PC-3 (cell line): ENCODE measurements at regions not wholly inside any gene's neighbourhood (a gene's known extent, or its start where the extent isn't known, plus 50 kb on each side); places are given as distances from the start of the nearest gene placed in this dataset.
A peak's percentile ranks its signal among the peaks of the same experiment; 100 is the strongest.

ENCODE experiments used
- ATAC-seq: fragments of 200-7000 bp; cut with Tn5 transposase; 2 replicates; pipeline ENCODE4 v1.9.1; 2020; ENCODE audit warnings: mild to moderate bottlenecking, moderate library complexity
- BruUV-seq: library from RNA; stranded (reverse); fragments of 400-500 nt; replicated peaks from 2 replicates; lab custom pipeline; 2021; lab: Mats Ljungman, UMichigan
- CTCF ChIA-PET: fragments of 300-600 bp; sonication (Branson Sonifier 250); formaldehyde crosslinking; loops from one replicate; lab custom pipeline; 2022; ENCODE audit warnings: antibody characterized with exemption; lab: Charles Lee
- POLR2A ChIA-PET: fragments of 300-600 bp; sonication (Branson Sonifier 250); formaldehyde crosslinking; loops from one replicate; lab custom pipeline; 2022; ENCODE audit warnings: antibody characterized with exemption; ENCODE audit not compliant: unreplicated experiment; lab: Charles Lee
- DNase-seq: peaks from one replicate; pipeline ENCODE4 v3.0.0-alpha.2; 2015
- H2AFZ ChIP-seq: fragments of 300-600 bp; sonication (generic); 2 replicates; pipeline ENCODE4 v1.6.0; 2016; ENCODE audit warnings: antibody characterized with exemption, low read length
- H3F3A ChIP-seq: fragments of 300-600 bp; sonication (generic); one replicate; pipeline ENCODE4 v1.6.0; 2017; ENCODE audit warnings: antibody characterized with exemption, low read length, control low read depth, mild to moderate bottlenecking; ENCODE audit not compliant: unreplicated experiment
- H3K27ac ChIP-seq: fragments of 300-600 bp; sonication (generic); 2 replicates; pipeline ENCODE4 v1.5.1; 2016; ENCODE audit warnings: mild to moderate bottlenecking, low read length
- H3K27me3 ChIP-seq: fragments of 300-600 bp; sonication (generic); 2 replicates; pipeline ENCODE4 v1.6.1; 2016; ENCODE audit warnings: low read length, mixed read lengths
- H3K36me3 ChIP-seq: fragments of 300-600 bp; sonication (generic); 2 replicates; pipeline ENCODE4 v1.6.1; 2016; ENCODE audit warnings: low read depth, mixed run types, low read length, mixed read lengths
- H3K4me1 ChIP-seq: fragments of 300-600 bp; sonication (generic); 2 replicates; pipeline ENCODE4 v1.5.1; 2016; ENCODE audit warnings: low read length; ENCODE audit not compliant: insufficient read depth
- H3K4me2 ChIP-seq: fragments of 300-600 bp; sonication (generic); 2 replicates; pipeline ENCODE4 v1.6.0; 2016; ENCODE audit warnings: low read length
- H3K4me3 ChIP-seq: fragments of 300-600 bp; sonication (generic); 2 replicates; pipeline ENCODE4 v1.5.1; 2016; ENCODE audit warnings: mild to moderate bottlenecking, low read length, mixed read lengths
- H3K79me2 ChIP-seq: fragments of 300-600 bp; sonication (generic); 2 replicates; pipeline ENCODE4 v1.6.1; 2017; ENCODE audit warnings: low read length, mixed read lengths
- H3K9ac ChIP-seq: fragments of 300-600 bp; sonication (generic); 2 replicates; pipeline ENCODE4 v1.6.0; 2016; ENCODE audit warnings: mild to moderate bottlenecking, low read length
- H3K9me2 ChIP-seq: fragments of 300-600 bp; sonication (generic); replicated peaks from 2 replicates; pipeline ENCODE4 v1.6.1; 2016; ENCODE audit warnings: mixed run types, low read length, mixed read lengths
- H3K9me3 ChIP-seq: fragments of 300-600 bp; sonication (generic); 2 replicates; pipeline ENCODE4 v1.6.1; 2016; ENCODE audit warnings: low read length, mixed read lengths
- H4K20me1 ChIP-seq: fragments of 300-600 bp; sonication (generic); 2 replicates; pipeline ENCODE4 v1.6.1; 2016; ENCODE audit warnings: low read length, mixed read lengths
- CTCF ChIP-seq: fragments of 300-600 bp; sonication (generic); conservative IDR thresholded peaks from 2 replicates; pipeline ENCODE4 v1.5.1; 2017; ENCODE audit warnings: antibody characterized with exemption, low read depth, mild to moderate bottlenecking, low read length
- EZH2 ChIP-seq: fragments of 300-600 bp; sonication (generic); IDR thresholded peaks from one replicate; pipeline ENCODE4 v1.6.1; 2017; ENCODE audit warnings: antibody characterized with exemption, mild to moderate bottlenecking, low read length; ENCODE audit not compliant: unreplicated experiment
- EZH2phosphoT487 ChIP-seq: fragments of 300-600 bp; sonication (generic); IDR thresholded peaks from 2 replicates; pipeline ENCODE4 v1.6.1; 2018; ENCODE audit warnings: mild to moderate bottlenecking, antibody characterized with exemption, low read length, borderline replicate concordance
- intact Hi-C: fragments of 100-400 bp; cut with micrococcal nuclease; formaldehyde crosslinking; loops from 2 replicates; pipeline ENCODE4 v1.9.0; 2023

- Histone ChIP-seq H2AFZ (no peak overlapping the region), H3K4me1 (no peaks in the 10 kb centered on the region), H4K20me1 (no peaks in the 10 kb centered on the region), H3K79me2 (no peaks in the 10 kb centered on the region), H3F3A (no peaks in the 10 kb centered on the region), H3K27me3 (no peaks in the 10 kb centered on the region), H3K9ac (no peak overlapping the region), H3K9me2 (no peaks in the 10 kb centered on the region), H3K9me3 (peaks cover 12% of the 10 kb centered on the region; the same call in 1 of the 2 replicates), H3K4me3 (no peak overlapping the region), H3K4me2 (no peak overlapping the region), H3K27ac (no peak overlapping the region), H3K36me3 (no peaks in the 10 kb centered on the region)
- CTCF ChIA-PET: no interaction called here
- no peak for ATAC-seq
- no peak for TF ChIP-seq EZH2phosphoT487
- TF ChIP-seq CTCF: no peak
- no peak for TF ChIP-seq EZH2
- POLR2A ChIA-PET: no interaction called here
- BruUV-seq: no TSS peak
- DNase-seq: no peak
- intact Hi-C loops: no loop called here
Measured at GRCh38 chr3:34862456-34862855, 776.9 kb upstream of the ARPP21 start.

- DNase-seq: no peak
- no peak overlapping the region for H3K27ac ChIP-seq
- no peaks in the 10 kb centered on the region for H4K20me1 ChIP-seq
- no peaks in the 10 kb centered on the region for H3K36me3 ChIP-seq
- no TSS peak for BruUV-seq
- no peak overlapping the region for H3K4me3 ChIP-seq
- no peaks in the 10 kb centered on the region for H3K9me2 ChIP-seq
- H3K4me1 ChIP-seq: no peaks in the 10 kb centered on the region
- intact Hi-C loops: no loop called here
- POLR2A ChIA-PET: no interaction called here
- H3F3A ChIP-seq: no peaks in the 10 kb centered on the region
- no peak overlapping the region for H3K4me2 ChIP-seq
- H3K27me3 ChIP-seq: no peaks in the 10 kb centered on the region
- ATAC-seq: no peak
- H3K79me2 ChIP-seq: no peaks in the 10 kb centered on the region
- CTCF ChIA-PET: no interaction called here
- TF ChIP-seq CTCF (no peak), EZH2 (no peak), EZH2phosphoT487 (no peak)
- H3K9ac ChIP-seq: no peak overlapping the region
- peaks cover 14% of the 10 kb centered on the region; the same call in 1 of the 2 replicates for H3K9me3 ChIP-seq
- no peak overlapping the region for H2AFZ ChIP-seq
Measured at GRCh38 chr3:34863485-34863884, 775.8 kb upstream of the ARPP21 start.

- no peak for TF ChIP-seq EZH2phosphoT487
- TF ChIP-seq EZH2: no peak
- TF ChIP-seq CTCF: no peak
- H3K9me3 ChIP-seq: 0 out of 2 replicates have a peak, but pooled peaks cover 15% of the 10 kb centered on the region
- H3K9ac ChIP-seq: no peak overlapping the region
- ATAC-seq: peak; percentile 82
- H3K9me2 ChIP-seq: no peaks in the 10 kb centered on the region
- no peaks in the 10 kb centered on the region for H3K79me2 ChIP-seq
- H3K4me3 ChIP-seq: no peak overlapping the region
- no peaks in the 10 kb centered on the region for H4K20me1 ChIP-seq
- BruUV-seq: no TSS peak
- no peaks in the 10 kb centered on the region for H3K27me3 ChIP-seq
- intact Hi-C loops: no loop called here
- no peak for DNase-seq
- no peak overlapping the region for H3K27ac ChIP-seq
- no peaks in the 10 kb centered on the region for H3F3A ChIP-seq
- no peaks in the 10 kb centered on the region for H3K36me3 ChIP-seq
- no peaks in the 10 kb centered on the region for H3K4me1 ChIP-seq
- no peak overlapping the region for H2AFZ ChIP-seq
- CTCF ChIA-PET: no interaction called here
- no peak overlapping the region for H3K4me2 ChIP-seq
- POLR2A ChIA-PET: no interaction called here
Measured at GRCh38 chr3:34864011-34864410, 775.3 kb upstream of the ARPP21 start.
